Upper lobe of left lung (tissue), 6 donors: ENCODE measurements at regions not wholly inside any gene's neighbourhood (a gene's known extent, or its start where the extent isn't known, plus 50 kb on each side); places are given as distances from the start of the nearest gene placed in this dataset.

Source experiments
- ATAC-seq, 2 donors: fragments of 200-7000 bp; cut with Tn5 transposase; one replicate each; pipeline ENCODE4 v1.9.1; 2022; ENCODE audit warnings: mild to moderate bottlenecking in 2 of 2, moderate library complexity in 2 of 2; ENCODE audit not compliant: low FRiP score in 2 of 2
- DNase-seq, 2 donors: peaks; one replicate each; pipeline ENCODE4 v3.0.0-alpha.2; 2019 to 2020
- H3K27ac ChIP-seq, 4 donors: fragments of 200-600 bp; sonication (generic); one replicate each; pipeline ENCODE4 v1.5.1; 2016 to 2019
- H3K27me3 ChIP-seq, 4 donors: fragments of 200-600 bp; sonication (generic); one replicate each; pipeline ENCODE4 v1.5.1; 2017 to 2019
- H3K36me3 ChIP-seq, 4 donors: fragments of 200-600 bp; sonication (generic); one replicate each; pipeline ENCODE4 v1.5.1; 2016 to 2019
- H3K4me1 ChIP-seq, 4 donors: fragments of 200-600 bp; sonication (generic); one replicate each; pipeline ENCODE4 v1.5.1; 2018 to 2019
- H3K4me3 ChIP-seq, 4 donors: fragments of 200-600 bp; sonication (generic); one replicate each; pipeline ENCODE4 v1.5.1; 2017 to 2019; ENCODE audit warnings: mild to moderate bottlenecking in 2 of 4, moderate library complexity in 1 of 4
- H3K9me3 ChIP-seq, 4 donors: fragments of 200-600 bp; sonication (generic); one replicate each; pipeline ENCODE4 v1.5.1; 2018 to 2019
- EP300 ChIP-seq, 4 donors: sonication (generic); formaldehyde crosslinking; IDR thresholded peaks; one replicate each; pipeline ENCODE4 v1.5.1; 2017; ENCODE audit warnings: antibody characterized with exemption in 4 of 4, control low read depth in 2 of 4
- POLR2A ChIP-seq, 4 donors: fragments of 450-650 bp; IDR thresholded peaks; one replicate each; pipeline ENCODE4 v1.5.1; 2016 to 2017; ENCODE audit warnings: antibody characterized with exemption in 4 of 4, mild to moderate bottlenecking in 2 of 4
- POLR2AphosphoS5 ChIP-seq, 2 donors: sonication (generic); formaldehyde crosslinking; IDR thresholded peaks; one replicate each; pipeline ENCODE4 v1.5.1; 2017; ENCODE audit warnings: antibody characterized with exemption in 2 of 2
- WGBS, 2 donors: methylation state at CpG; one replicate each; pipeline ENCODE4 v1.1.5; 2017 to 2018; 5-methylcytosine and 5-hydroxymethylcytosine counted together
- TF ChIP-seq, protein P1 (sequence below), 6 experiments: fragments of 450-650 bp in 4 of 6; fragments of 200-600 bp in 2 of 6; sonication (generic) in 2 of 6; IDR thresholded peaks; one replicate each; pipeline ENCODE4 v1.5.1; 2016 to 2019; ENCODE audit warnings: antibody characterized with exemption in 6 of 6
- donor health status: DM: no; HTN: no; CAD: no; lungs with moderate emphysema.
- donor health status: DM: no; HTN: yes; CAD: no; lungs with severe emphysema.

GRCh38 chr5:175596761-175597189 is 61.1 kb upstream of the HRH2 start:
- DNase-seq: no peak
- Histone ChIP-seq H3K36me3 (no peaks in the 10 kb centered on the region), H3K4me1 (no peaks in the 10 kb centered on the region), H3K27me3 (no peaks in the 10 kb centered on the region), H3K27ac (no peak overlapping the region), H3K4me3 (no peak overlapping the region), H3K9me3 (no peaks in the 10 kb centered on the region)
- WGBS, 2 donors: 49 to 60% methylated on average over 8 to 9 of the region's 9 CpGs
- TF ChIP-seq EP300 (IDR thresholded peaks at IDR 0.05): no peak
- no peak for TF ChIP-seq POLR2A (IDR thresholded peaks at IDR 0.05)
- TF ChIP-seq, protein P1, sequence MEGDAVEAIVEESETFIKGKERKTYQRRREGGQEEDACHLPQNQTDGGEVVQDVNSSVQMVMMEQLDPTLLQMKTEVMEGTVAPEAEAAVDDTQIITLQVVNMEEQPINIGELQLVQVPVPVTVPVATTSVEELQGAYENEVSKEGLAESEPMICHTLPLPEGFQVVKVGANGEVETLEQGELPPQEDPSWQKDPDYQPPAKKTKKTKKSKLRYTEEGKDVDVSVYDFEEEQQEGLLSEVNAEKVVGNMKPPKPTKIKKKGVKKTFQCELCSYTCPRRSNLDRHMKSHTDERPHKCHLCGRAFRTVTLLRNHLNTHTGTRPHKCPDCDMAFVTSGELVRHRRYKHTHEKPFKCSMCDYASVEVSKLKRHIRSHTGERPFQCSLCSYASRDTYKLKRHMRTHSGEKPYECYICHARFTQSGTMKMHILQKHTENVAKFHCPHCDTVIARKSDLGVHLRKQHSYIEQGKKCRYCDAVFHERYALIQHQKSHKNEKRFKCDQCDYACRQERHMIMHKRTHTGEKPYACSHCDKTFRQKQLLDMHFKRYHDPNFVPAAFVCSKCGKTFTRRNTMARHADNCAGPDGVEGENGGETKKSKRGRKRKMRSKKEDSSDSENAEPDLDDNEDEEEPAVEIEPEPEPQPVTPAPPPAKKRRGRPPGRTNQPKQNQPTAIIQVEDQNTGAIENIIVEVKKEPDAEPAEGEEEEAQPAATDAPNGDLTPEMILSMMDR (IDR thresholded peaks at IDR 0.05): no peak
- TF ChIP-seq POLR2AphosphoS5 (IDR thresholded peaks at IDR 0.05): no peak
- ATAC-seq: no peak

- ATAC-seq (no peak), DNase-seq (no peak)
- TF ChIP-seq POLR2A (IDR thresholded peaks at IDR 0.05) (no peak), POLR2AphosphoS5 (IDR thresholded peaks at IDR 0.05) (no peak), EP300 (IDR thresholded peaks at IDR 0.05) (no peak)
- TF ChIP-seq, protein P1 (IDR thresholded peaks at IDR 0.05): no peak
- H3K9me3 ChIP-seq: no peaks in the 10 kb centered on the region
- H3K36me3 ChIP-seq: no peaks in the 10 kb centered on the region
- no peaks in the 10 kb centered on the region for H3K4me1 ChIP-seq
- no peak overlapping the region for H3K27ac ChIP-seq
- H3K4me3 ChIP-seq: no peak overlapping the region
- no peaks in the 10 kb centered on the region for H3K27me3 ChIP-seq
- 63 to 66% methylated on average over 7 of the region's 7 CpGs for WGBS, 2 donors
Measured at GRCh38 chr5:175597718-175598117, 60.2 kb upstream of the HRH2 start.

- TF ChIP-seq, protein P1 (IDR thresholded peaks at IDR 0.05): no peak
- TF ChIP-seq POLR2AphosphoS5 (IDR thresholded peaks at IDR 0.05): no peak
- TF ChIP-seq POLR2A (IDR thresholded peaks at IDR 0.05): no peak
- TF ChIP-seq EP300 (IDR thresholded peaks at IDR 0.05): no peak
- DNase-seq (no peak), ATAC-seq (no peak)
- Histone ChIP-seq H3K27ac (no peak overlapping the region), H3K4me3 (no peak overlapping the region), H3K36me3 (no peaks in the 10 kb centered on the region), H3K4me1 (no peaks in the 10 kb centered on the region), H3K27me3 (no peaks in the 10 kb centered on the region), H3K9me3 (no peaks in the 10 kb centered on the region)
- 72 to 74% methylated on average over 7 of the region's 7 CpGs for WGBS, 2 donors
Measured at GRCh38 chr5:175598774-175599173, 59.1 kb upstream of the HRH2 start.

DNA sequence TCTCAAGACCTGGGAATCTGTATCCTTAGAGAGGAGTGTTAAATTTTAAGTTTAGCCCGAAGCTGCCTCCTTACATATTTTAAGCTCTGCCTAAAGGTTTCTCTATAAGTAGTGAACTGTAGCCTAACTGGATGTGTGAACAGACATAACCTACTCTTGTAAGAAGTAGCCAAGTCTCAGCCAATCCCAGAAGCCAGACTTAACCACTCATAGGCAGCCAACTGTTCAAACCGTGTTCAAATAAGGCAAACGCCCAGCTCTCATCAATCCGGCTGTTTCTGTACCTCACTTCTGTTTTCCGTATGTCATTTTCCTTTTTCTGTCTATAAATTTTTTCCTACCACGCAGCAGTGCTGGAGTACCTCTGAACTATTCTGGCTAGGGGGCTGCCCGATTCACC is 58.7 kb upstream of the HRH2 start:
- H3K4me3 ChIP-seq: no peak overlapping the region
- WGBS, 2 donors: 51 to 52% methylated on average over 7 of the region's 7 CpGs
- H3K9me3 ChIP-seq: no peaks in the 10 kb centered on the region
- H3K4me1 ChIP-seq: no peaks in the 10 kb centered on the region
- no peaks in the 10 kb centered on the region for H3K36me3 ChIP-seq
- DNase-seq: no peak
- no peaks in the 10 kb centered on the region for H3K27me3 ChIP-seq
- ATAC-seq: no peak
- H3K27ac ChIP-seq: no peak overlapping the region
- TF ChIP-seq POLR2A (IDR thresholded peaks at IDR 0.05) (no peak), EP300 (IDR thresholded peaks at IDR 0.05) (no peak), POLR2AphosphoS5 (IDR thresholded peaks at IDR 0.05) (no peak)
- TF ChIP-seq, protein P1 (IDR thresholded peaks at IDR 0.05): no peak

- ATAC-seq (no peak), DNase-seq (no peak)
- no peaks in the 10 kb centered on the region for H3K27me3 ChIP-seq
- H3K4me1 ChIP-seq: no peaks in the 10 kb centered on the region
- H3K36me3 ChIP-seq: no peaks in the 10 kb centered on the region
- no peak overlapping the region for H3K27ac ChIP-seq
- TF ChIP-seq EP300 (IDR thresholded peaks at IDR 0.05) (no peak), POLR2AphosphoS5 (IDR thresholded peaks at IDR 0.05) (no peak), POLR2A (IDR thresholded peaks at IDR 0.05) (no peak)
- TF ChIP-seq, protein P1 (IDR thresholded peaks at IDR 0.05): no peak
- H3K4me3 ChIP-seq: no peak overlapping the region
- H3K9me3 ChIP-seq: peaks cover 0 to 3% (median 0%) of the 10 kb centered on the region in 4 donors
- WGBS, 2 donors: 42 to 45% methylated on average over 4 of the region's 4 CpGs
Measured at GRCh38 chr5:175603987-175604739, 53.7 kb upstream of the HRH2 start.
